H9 (cell line): ENCODE measurements at regions not wholly inside any gene's neighbourhood (a gene's known extent, or its start where the extent isn't known, plus 50 kb on each side); places are given as distances from the start of the nearest gene placed in this dataset.

Source experiments
- DNase-seq: peaks from one replicate; pipeline ENCODE4 v3.0.0-alpha.2; 2017
- H2AFZ ChIP-seq: one replicate; pipeline ENCODE4 v1.6.1; 2013; ENCODE audit warnings: mild to moderate bottlenecking, low read length, control low read depth, moderate library complexity
- H2AK5ac ChIP-seq: 2 replicates; pipeline ENCODE4 v1.6.1; 2013; ENCODE audit warnings: low read length, control low read depth, mixed read lengths; ENCODE audit not compliant: insufficient read length
- H2BK120ac ChIP-seq: one replicate; pipeline ENCODE4 v1.6.1; 2013; ENCODE audit warnings: low read depth, mild to moderate bottlenecking, low read length, control low read depth, inconsistent platforms; ENCODE audit not compliant: poor library complexity, severe bottlenecking
- H2BK12ac ChIP-seq: 2 replicates; pipeline ENCODE4 v1.6.1; 2013; ENCODE audit warnings: low read length, control low read depth, mixed read lengths, low read depth; ENCODE audit not compliant: insufficient read length
- H2BK15ac ChIP-seq: 2 replicates; pipeline ENCODE4 v1.6.1; 2013; ENCODE audit warnings: low read depth, low read length, control low read depth
- H2BK20ac ChIP-seq: one replicate; pipeline ENCODE4 v1.6.1; 2013; ENCODE audit warnings: low read depth, mild to moderate bottlenecking, low read length, control low read depth, inconsistent platforms; ENCODE audit not compliant: poor library complexity, severe bottlenecking
- H2BK5ac ChIP-seq: 2 replicates; pipeline ENCODE4 v1.6.1; 2013; ENCODE audit warnings: low read length, control low read depth, mixed read lengths; ENCODE audit not compliant: insufficient read length
- H3K14ac ChIP-seq: 2 replicates; pipeline ENCODE4 v1.6.1; 2013; ENCODE audit warnings: low read length, control low read depth; ENCODE audit not compliant: insufficient read depth
- H3K18ac ChIP-seq: 2 replicates; pipeline ENCODE4 v1.6.1; 2013; ENCODE audit warnings: low read depth, mild to moderate bottlenecking, mixed read lengths, low read length, control low read depth; ENCODE audit not compliant: insufficient read length
- H3K23ac ChIP-seq: 2 replicates; pipeline ENCODE4 v1.6.1; 2013; ENCODE audit warnings: low read length, control low read depth, mixed read lengths, low read depth; ENCODE audit not compliant: insufficient read length
- H3K23me2 ChIP-seq: 2 replicates; pipeline ENCODE4 v1.6.1; 2013; ENCODE audit warnings: low read depth, mild to moderate bottlenecking, mixed read lengths, low read length, control low read depth; ENCODE audit not compliant: insufficient read length, poor library complexity, severe bottlenecking
- H3K27ac ChIP-seq: 2 replicates; pipeline ENCODE4 v1.5.1; 2013; ENCODE audit warnings: low read length, control low read depth, mixed read lengths, low read depth; ENCODE audit not compliant: insufficient read length
- H3K27me3 ChIP-seq: 2 replicates; pipeline ENCODE4 v1.6.1; 2013; ENCODE audit warnings: low read length, control low read depth, inconsistent platforms; ENCODE audit not compliant: insufficient read depth
- H3K4ac ChIP-seq: 2 replicates; pipeline ENCODE4 v1.6.1; 2013; ENCODE audit warnings: low read depth, mild to moderate bottlenecking, control low read depth, inconsistent platforms, low read length, moderate library complexity
- H3K4me1 ChIP-seq: 2 replicates; pipeline ENCODE4 v1.6.1; 2013; ENCODE audit warnings: low read length, control low read depth, inconsistent platforms; ENCODE audit not compliant: insufficient read depth
- H3K4me2 ChIP-seq: 2 replicates; pipeline ENCODE4 v1.6.1; 2013; ENCODE audit warnings: low read length, control low read depth, mixed read lengths; ENCODE audit not compliant: insufficient read length, insufficient read depth
- H3K56ac ChIP-seq: 2 replicates; pipeline ENCODE4 v1.6.1; 2013; ENCODE audit warnings: low read depth, mild to moderate bottlenecking, mixed read lengths, low read length, control low read depth; ENCODE audit not compliant: insufficient read length
- H3K79me1 ChIP-seq: 2 replicates; pipeline ENCODE4 v1.6.1; 2013; ENCODE audit warnings: low read depth, mild to moderate bottlenecking, moderate library complexity, low read length, control low read depth, inconsistent platforms; ENCODE audit not compliant: insufficient read depth, poor library complexity, severe bottlenecking
- H3K79me2 ChIP-seq: 2 replicates; pipeline ENCODE4 v1.6.1; 2013; ENCODE audit warnings: low read length, control low read depth, inconsistent platforms; ENCODE audit not compliant: insufficient read depth
- H3K9ac ChIP-seq: 2 replicates; pipeline ENCODE4 v1.6.1; 2013; ENCODE audit warnings: low read length, control low read depth, mixed read lengths; ENCODE audit not compliant: insufficient read length; ENCODE audit errors: extremely low read depth
- H3K9me3 ChIP-seq: one replicate; pipeline ENCODE4 v1.6.1; 2013; ENCODE audit warnings: low read depth, low read length, inconsistent platforms; ENCODE audit not compliant: control insufficient read depth
- H3T11ph ChIP-seq: one replicate; pipeline ENCODE4 v1.6.1; 2013; ENCODE audit warnings: mild to moderate bottlenecking, low read length, control low read depth, inconsistent platforms
- H4K20me1 ChIP-seq: one replicate; pipeline ENCODE4 v1.6.1; 2013; ENCODE audit not compliant: control insufficient read depth, insufficient read length, insufficient read depth
- H4K5ac ChIP-seq: 2 replicates; pipeline ENCODE4 v1.6.1; 2013; ENCODE audit warnings: low read depth, mild to moderate bottlenecking, mixed read lengths, low read length, control low read depth; ENCODE audit not compliant: insufficient read length
- H4K8ac ChIP-seq: replicated peaks from 2 replicates; pipeline ENCODE4 v1.6.1; 2013; ENCODE audit warnings: low read length, control low read depth, mixed read lengths, low read depth; ENCODE audit not compliant: insufficient read length
- H4K91ac ChIP-seq: 2 replicates; pipeline ENCODE4 v1.6.1; 2013; ENCODE audit warnings: low read depth, mild to moderate bottlenecking, moderate library complexity, mixed read lengths, low read length, control low read depth; ENCODE audit not compliant: insufficient read length
- H3K27ac Mint-ChIP-seq, 3 experiments: 2 replicates in 2 of 3; 3 replicates in 1 of 3; pipeline ENCODE4 v1.8.0; 2020 to 2021; ENCODE audit warnings: mixed read lengths in 3 of 3, mild to moderate bottlenecking in 1 of 3, moderate library complexity in 1 of 3
- H3K27me3 Mint-ChIP-seq: 2 replicates; pipeline ENCODE4 v1.8.0; 2021; ENCODE audit warnings: low read depth, mild to moderate bottlenecking, moderate library complexity, mixed read lengths
- H3K36me3 Mint-ChIP-seq, 3 experiments: 2 replicates in 2 of 3; 3 replicates in 1 of 3; pipeline ENCODE4 v1.8.0; 2020 to 2021; ENCODE audit warnings: low read depth in 3 of 3, mixed read lengths in 3 of 3; ENCODE audit not compliant: insufficient read depth in 1 of 3
- H3K4me1 Mint-ChIP-seq, 2 experiments: 2 replicates each; pipeline ENCODE4 v1.8.0; 2020; ENCODE audit warnings: mixed read lengths in 2 of 2
- H3K4me3 Mint-ChIP-seq, 2 experiments: 2 replicates in 1 of 2; 3 replicates in 1 of 2; pipeline ENCODE4 v1.8.0; 2020 to 2021; ENCODE audit warnings: mild to moderate bottlenecking in 2 of 2, mixed read lengths in 2 of 2, moderate library complexity in 1 of 2
- H3K9me3 Mint-ChIP-seq, 2 experiments: 2 replicates in 1 of 2; 3 replicates in 1 of 2; pipeline ENCODE4 v1.8.0; 2020; ENCODE audit warnings: mild to moderate bottlenecking in 2 of 2, mixed read lengths in 2 of 2, moderate library complexity in 1 of 2
- WGBS: extraction: QIAGEN DNeasy Blood & Tissue Kit; methylation state at CpG from one replicate; pipeline ENCODE4 v1.1.7; 2013; ENCODE audit warnings: missing lambda C conversion rate, low lambda C conversion rate, mixed read lengths; ENCODE audit not compliant: insufficient read length; ENCODE audit errors: extremely low coverage; 5-methylcytosine and 5-hydroxymethylcytosine counted together
- TF ChIP-seq, protein P1 (sequence below): fragments of 200-600 bp; sonication (generic); conservative IDR thresholded peaks from 3 replicates; pipeline ENCODE4 v1.8.0; 2021; ENCODE audit warnings: antibody characterized with exemption, mild to moderate bottlenecking

DNA sequence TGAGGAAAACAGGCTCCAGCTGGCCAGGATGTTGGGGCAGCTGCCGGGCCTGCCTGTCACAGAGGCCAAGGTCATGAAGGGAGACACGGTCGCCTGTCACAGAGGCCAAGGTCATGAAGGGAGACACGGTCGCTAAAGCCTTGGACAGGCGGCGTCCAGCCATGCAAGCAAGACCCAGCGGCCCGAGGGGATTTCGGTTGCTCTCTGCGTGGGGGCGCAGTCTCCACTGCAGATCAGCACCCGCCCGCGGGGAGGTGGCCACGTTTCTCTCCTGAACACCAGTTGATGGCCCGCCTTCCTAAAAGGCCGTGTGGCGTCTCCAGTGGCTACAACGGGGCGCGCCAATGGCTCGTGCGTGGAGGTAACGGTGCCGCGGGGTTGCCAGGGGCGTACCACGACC is 67.0 kb upstream of the PCGF5 start:
- H3K79me1 ChIP-seq, result no peaks in the 10 kb centered on the region
- H3K27me3 ChIP-seq, result no peaks in the 10 kb centered on the region
- H3K27ac ChIP-seq, result no peak overlapping the region
- H4K20me1 ChIP-seq, result no peaks in the 10 kb centered on the region
- H4K8ac ChIP-seq, result no peak overlapping the region
- H2BK15ac ChIP-seq, result no peak overlapping the region
- H3K18ac ChIP-seq, result no peak overlapping the region
- TF ChIP-seq, protein P1, sequence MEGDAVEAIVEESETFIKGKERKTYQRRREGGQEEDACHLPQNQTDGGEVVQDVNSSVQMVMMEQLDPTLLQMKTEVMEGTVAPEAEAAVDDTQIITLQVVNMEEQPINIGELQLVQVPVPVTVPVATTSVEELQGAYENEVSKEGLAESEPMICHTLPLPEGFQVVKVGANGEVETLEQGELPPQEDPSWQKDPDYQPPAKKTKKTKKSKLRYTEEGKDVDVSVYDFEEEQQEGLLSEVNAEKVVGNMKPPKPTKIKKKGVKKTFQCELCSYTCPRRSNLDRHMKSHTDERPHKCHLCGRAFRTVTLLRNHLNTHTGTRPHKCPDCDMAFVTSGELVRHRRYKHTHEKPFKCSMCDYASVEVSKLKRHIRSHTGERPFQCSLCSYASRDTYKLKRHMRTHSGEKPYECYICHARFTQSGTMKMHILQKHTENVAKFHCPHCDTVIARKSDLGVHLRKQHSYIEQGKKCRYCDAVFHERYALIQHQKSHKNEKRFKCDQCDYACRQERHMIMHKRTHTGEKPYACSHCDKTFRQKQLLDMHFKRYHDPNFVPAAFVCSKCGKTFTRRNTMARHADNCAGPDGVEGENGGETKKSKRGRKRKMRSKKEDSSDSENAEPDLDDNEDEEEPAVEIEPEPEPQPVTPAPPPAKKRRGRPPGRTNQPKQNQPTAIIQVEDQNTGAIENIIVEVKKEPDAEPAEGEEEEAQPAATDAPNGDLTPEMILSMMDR, result no peak
- H2AFZ ChIP-seq, result no peak overlapping the region
- no peak for DNase-seq
- no peak overlapping the region for H3T11ph ChIP-seq
- H3K9me3 ChIP-seq, result no peaks in the 10 kb centered on the region
- no peak overlapping the region for H2AK5ac ChIP-seq
- Mint-ChIP-seq H3K36me3 (no peaks in the 10 kb centered on the region), H3K27ac (no peak overlapping the region), H3K27me3 (peaks cover 48% of the 10 kb centered on the region), H3K9me3 (no peaks in the 10 kb centered on the region), H3K4me1 (peaks cover 4 to 6% of the 10 kb centered on the region in 2 experiments; a peak in 3 of 4 replicates), H3K4me3 (no peak overlapping the region)
- H3K9ac ChIP-seq, result no peak overlapping the region
- H3K4me1 ChIP-seq, result no peaks in the 10 kb centered on the region
- no peak overlapping the region for H3K23ac ChIP-seq
- H4K91ac ChIP-seq, result no peak overlapping the region
- H3K14ac ChIP-seq, result 0 out of 2 replicates have a peak overlapping the region, but pooled peaks have one; percentile 20
- no peak overlapping the region for H2BK12ac ChIP-seq
- no peak overlapping the region for H2BK120ac ChIP-seq
- no peak overlapping the region for H3K56ac ChIP-seq
- no peaks in the 10 kb centered on the region for H3K23me2 ChIP-seq
- no peak overlapping the region for H3K4ac ChIP-seq
- H3K4me2 ChIP-seq, result no peak overlapping the region
- no CpG with 5 or more reads among the region's 29 CpGs for WGBS
- H4K5ac ChIP-seq, result no peak overlapping the region
- no peaks in the 10 kb centered on the region for H3K79me2 ChIP-seq
- H2BK5ac ChIP-seq, result no peak overlapping the region
- no peak overlapping the region for H2BK20ac ChIP-seq
